ENCODE measurements at regions not wholly inside any gene's neighbourhood (a gene's known extent, or its start where the extent isn't known, plus 50 kb on each side); places are given as distances from the start of the nearest gene placed in this dataset.

DNA sequence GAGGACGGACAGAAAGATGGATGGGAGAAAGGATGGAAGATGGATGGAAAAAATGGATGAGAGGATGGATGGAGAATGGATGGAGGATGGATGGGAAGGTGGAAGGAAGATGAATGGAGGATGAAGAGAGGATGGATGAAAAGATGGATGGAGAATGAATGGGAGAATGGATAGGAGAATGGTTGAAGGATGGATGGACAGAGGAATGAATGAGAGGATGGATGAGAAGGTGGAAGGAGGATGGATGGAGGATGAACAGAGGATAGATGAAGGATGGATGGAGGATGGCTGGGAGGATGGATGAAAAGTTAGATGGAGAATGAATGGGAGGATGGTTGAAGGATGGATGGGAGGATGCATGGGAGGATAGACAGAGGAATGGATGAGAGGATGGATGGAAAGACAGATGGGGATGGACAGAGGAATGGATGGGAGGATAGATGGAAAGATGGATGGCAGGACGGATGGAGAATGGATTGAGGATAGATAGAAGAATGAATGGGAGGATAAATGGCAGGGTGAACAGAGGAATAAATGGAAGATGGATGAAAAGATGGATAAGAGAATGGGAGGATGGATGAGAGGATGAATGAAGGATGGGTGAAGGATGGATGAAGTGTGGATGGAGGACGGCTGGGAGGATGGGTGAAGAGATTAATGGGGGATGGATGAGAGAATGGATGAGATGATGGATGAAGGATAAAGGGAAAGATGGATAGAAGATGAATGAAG is 217.7 kb upstream of the IER5L start:
- TF ChIP-seq CTCF (IDR thresholded peaks at IDR 0.05; ENCODE audit: low read length) = no peak
- no peak for TF ChIP-seq EZH2phosphoT487 (IDR thresholded peaks at IDR 0.05; ENCODE audit: low read length)
- TF ChIP-seq EZH2 (optimal IDR thresholded peaks at IDR 0.05; ENCODE audit: low read depth, low read length) = no peak

All from MM.1S (cell line).